Smooth muscle cell (in vitro differentiated cells): ENCODE measurements at regions not wholly inside any gene's neighbourhood (a gene's known extent, or its start where the extent isn't known, plus 50 kb on each side); places are given as distances from the start of the nearest gene placed in this dataset.
"Not testable (repeated sequence)": the region's sequence is repeated elsewhere in the genome, so short reads cannot be mapped to it uniquely, and the experiment has no call there.

Experiments used
- DNase-seq: peaks from one replicate; lab custom pipeline; 2025; ENCODE audit not compliant: unreplicated experiment; lab: John Stamatoyannopoulos, UW
- H2AFZ ChIP-seq: fragments of 200-600 bp; sonication (generic); 2 replicates; pipeline ENCODE4 v1.6.0; 2016; ENCODE audit warnings: antibody characterized with exemption, low read depth, mild to moderate bottlenecking
- H3F3A ChIP-seq: fragments of 200-600 bp; sonication (generic); 2 replicates; pipeline ENCODE4 v1.6.0; 2017; ENCODE audit warnings: antibody characterized with exemption, low read depth
- H3K27ac ChIP-seq: fragments of 200-600 bp; sonication (generic); 2 replicates; pipeline ENCODE4 v1.5.1; 2016; ENCODE audit warnings: low read depth, mild to moderate bottlenecking
- H3K27me3 ChIP-seq: fragments of 200-600 bp; sonication (generic); 2 replicates; pipeline ENCODE4 v1.6.1; 2016; ENCODE audit warnings: low read depth, mild to moderate bottlenecking
- H3K36me3 ChIP-seq: fragments of 200-600 bp; sonication (generic); 2 replicates; pipeline ENCODE4 v1.5.1; 2016; ENCODE audit warnings: low read depth
- H3K4me1 ChIP-seq: fragments of 200-600 bp; sonication (generic); 2 replicates; pipeline ENCODE4 v1.5.1; 2016; ENCODE audit warnings: low read depth
- H3K4me2 ChIP-seq: fragments of 200-600 bp; sonication (generic); 2 replicates; pipeline ENCODE4 v1.6.0; 2016; ENCODE audit warnings: mild to moderate bottlenecking
- H3K4me3 ChIP-seq: fragments of 200-600 bp; sonication (generic); 2 replicates; pipeline ENCODE4 v1.5.1; 2016; ENCODE audit warnings: mild to moderate bottlenecking
- H3K79me2 ChIP-seq: fragments of 200-600 bp; sonication (generic); 2 replicates; pipeline ENCODE4 v1.6.0; 2016; ENCODE audit warnings: low read depth, mild to moderate bottlenecking
- H3K9ac ChIP-seq: fragments of 200-600 bp; sonication (generic); 2 replicates; pipeline ENCODE4 v1.6.0; 2016; ENCODE audit warnings: low read depth
- H3K9me3 ChIP-seq: fragments of 200-600 bp; sonication (generic); replicated peaks from 2 replicates; pipeline ENCODE4 v1.5.1; 2016; ENCODE audit warnings: low read depth
- H4K20me1 ChIP-seq: fragments of 200-600 bp; sonication (generic); 2 replicates; pipeline ENCODE4 v1.6.0; 2016; ENCODE audit warnings: low read depth
- CTCF ChIP-seq: fragments of 200-600 bp; sonication (generic); IDR thresholded peaks from 2 replicates; pipeline ENCODE4 v1.5.1; 2017; ENCODE audit warnings: borderline replicate concordance, mild to moderate bottlenecking, antibody characterized with exemption; ENCODE audit not compliant: insufficient read depth, poor library complexity, severe bottlenecking
- WGBS: methylation state at CpG from one replicate; pipeline ENCODE4 v1.1.7; 2016; ENCODE audit warnings: low lambda C conversion rate; 5-methylcytosine and 5-hydroxymethylcytosine counted together

- Histone ChIP-seq H3K4me1 (no peaks in the 10 kb centered on the region), H3K4me3 (no peak overlapping the region), H2AFZ (no peak overlapping the region), H3K79me2 (no peaks in the 10 kb centered on the region), H3K9ac (no peak overlapping the region), H3K27me3 (peaks cover 5% of the 10 kb centered on the region), H4K20me1 (no peaks in the 10 kb centered on the region), H3K4me2 (no peak overlapping the region), H3K9me3 (no peaks in the 10 kb centered on the region), H3F3A (peaks cover 6% of the 10 kb centered on the region), H3K36me3 (no peaks in the 10 kb centered on the region), H3K27ac (no peak overlapping the region)
- DNase-seq, result no peak
- WGBS, result 65% methylated on average over 1 of the region's 1 CpG
- no peak for TF ChIP-seq CTCF
Observed at GRCh38 chr4:176618138-176618537, 174.6 kb downstream of the VEGFC start.

- no peak for DNase-seq
Observed at GRCh38 chr4:176619430-176619829, 173.3 kb downstream of the VEGFC start.

GRCh38 chr4:176622251-176622948 is 170.3 kb downstream of the VEGFC start:
- Histone ChIP-seq H3F3A (peaks cover 6% of the 10 kb centered on the region), H3K9ac (no peak overlapping the region), H4K20me1 (no peaks in the 10 kb centered on the region), H3K4me3 (no peak overlapping the region), H3K4me1 (no peaks in the 10 kb centered on the region), H3K9me3 (no peaks in the 10 kb centered on the region), H3K36me3 (no peaks in the 10 kb centered on the region), H3K4me2 (peak overlapping the region; percentile 60), H2AFZ (peak overlapping the region; percentile 7), H3K79me2 (no peaks in the 10 kb centered on the region), H3K27ac (no peak overlapping the region), H3K27me3 (peaks cover 5% of the 10 kb centered on the region)
- TF ChIP-seq CTCF, result no peak
- no peak for DNase-seq
- WGBS, result 32% methylated on average over 2 of the region's 2 CpGs

More at GRCh38 chr4:176619430-176619829, 173.3 kb downstream of the VEGFC start:
- Histone ChIP-seq H2AFZ (no peak overlapping the region), H3K4me3 (no peak overlapping the region), H3K27ac (no peak overlapping the region), H3K4me1 (no peaks in the 10 kb centered on the region), H3F3A (peaks cover 6% of the 10 kb centered on the region), H3K9ac (no peak overlapping the region), H3K9me3 (no peaks in the 10 kb centered on the region), H3K36me3 (no peaks in the 10 kb centered on the region), H3K27me3 (peaks cover 5% of the 10 kb centered on the region), H3K79me2 (no peaks in the 10 kb centered on the region), H3K4me2 (no peak overlapping the region), H4K20me1 (no peaks in the 10 kb centered on the region)
- TF ChIP-seq CTCF, result no peak
- 98% methylated on average over 2 of the region's 2 CpGs for WGBS

GRCh38 chr4:176624983-176625610 is 167.6 kb downstream of the VEGFC start:
- not testable (repeated sequence) for H3K4me1 ChIP-seq, H3K27me3 ChIP-seq, H3F3A ChIP-seq, H3K9ac ChIP-seq, DNase-seq, H4K20me1 ChIP-seq, H3K9me3 ChIP-seq, H3K27ac ChIP-seq, H3K79me2 ChIP-seq, H3K4me2 ChIP-seq, H2AFZ ChIP-seq, H3K4me3 ChIP-seq, H3K36me3 ChIP-seq
- 95% methylated on average over 37 of the region's 37 CpGs for WGBS
